Activated CD4-positive, alpha-beta T cell treated with anti-CD3 and anti-CD28 coated beads, Interleukin-2, amount 10 ng/mL, durations not matched to agents 7 days and 5 days (primary cell): ENCODE measurements at regions not wholly inside any gene's neighbourhood (a gene's known extent, or its start where the extent isn't known, plus 50 kb on each side); places are given as distances from the start of the nearest gene placed in this dataset.

ENCODE experiments used
- CTCF ChIA-PET: fragments of 350-600 bp; sonication (Branson Sonifier 250); formaldehyde crosslinking; loops from one replicate; lab custom pipeline; 2021; ENCODE audit warnings: antibody characterized with exemption; lab: Charles Lee
- POLR2A ChIA-PET: fragments of 350-600 bp; sonication (Branson Sonifier 250); formaldehyde crosslinking; loops from one replicate; lab custom pipeline; 2021; ENCODE audit warnings: antibody characterized with exemption; lab: Charles Lee
- DNase-seq: peaks from one replicate; pipeline ENCODE4 v3.0.0-alpha.2; 2020
- H3K27ac Mint-ChIP-seq: one replicate; pipeline ENCODE4 v1.8.0; 2021; ENCODE audit warnings: mild to moderate bottlenecking, moderate library complexity, mixed read lengths
- H3K27me3 Mint-ChIP-seq: one replicate; pipeline ENCODE4 v1.8.0; 2021; ENCODE audit warnings: mixed read lengths
- H3K36me3 Mint-ChIP-seq: one replicate; pipeline ENCODE4 v1.8.0; 2021; ENCODE audit warnings: low read depth, mixed read lengths
- H3K4me1 Mint-ChIP-seq: one replicate; pipeline ENCODE4 v1.8.0; 2021; ENCODE audit warnings: mixed read lengths
- H3K4me3 Mint-ChIP-seq: one replicate; pipeline ENCODE4 v1.8.0; 2021; ENCODE audit warnings: mild to moderate bottlenecking, moderate library complexity, mixed read lengths
- H3K9me3 Mint-ChIP-seq: one replicate; pipeline ENCODE4 v1.8.0; 2021; ENCODE audit warnings: mixed read lengths

DNA sequence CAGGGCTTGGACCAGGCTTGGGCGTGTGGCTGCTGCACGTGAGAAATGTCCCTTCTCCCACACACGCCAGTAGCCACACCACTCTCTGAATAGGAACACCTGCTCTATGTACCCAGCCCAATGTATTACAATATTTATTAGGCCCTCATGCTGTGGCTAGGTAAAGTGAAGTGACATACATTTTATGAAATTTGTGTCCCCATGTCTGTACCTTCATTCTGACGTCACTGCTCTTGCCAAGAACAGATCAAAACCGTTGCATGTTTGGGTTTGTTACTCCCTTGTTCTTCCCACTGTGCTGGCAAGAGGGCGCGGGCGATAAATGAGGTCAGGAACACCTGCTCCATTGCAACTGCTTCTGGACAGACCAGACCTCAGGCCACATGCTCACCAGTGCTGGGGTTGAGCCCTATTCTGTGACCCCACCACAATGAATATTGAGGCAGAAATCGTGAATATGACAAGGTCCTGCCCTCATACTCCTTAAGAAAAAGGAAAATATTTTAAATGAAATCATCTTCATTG is 436.4 kb upstream of the SALL3 start:
- no peak for DNase-seq
- peaks cover 4% of the 10 kb centered on the region for H3K4me1 Mint-ChIP-seq
- POLR2A ChIA-PET, result no interaction called here
- no peak overlapping the region for H3K4me3 Mint-ChIP-seq
- H3K27ac Mint-ChIP-seq, result no peak overlapping the region
- H3K27me3 Mint-ChIP-seq, result no peaks in the 10 kb centered on the region
- H3K9me3 Mint-ChIP-seq, result peaks cover 3% of the 10 kb centered on the region
- no peaks in the 10 kb centered on the region for H3K36me3 Mint-ChIP-seq
- CTCF ChIA-PET, result no interaction called here

DNA sequence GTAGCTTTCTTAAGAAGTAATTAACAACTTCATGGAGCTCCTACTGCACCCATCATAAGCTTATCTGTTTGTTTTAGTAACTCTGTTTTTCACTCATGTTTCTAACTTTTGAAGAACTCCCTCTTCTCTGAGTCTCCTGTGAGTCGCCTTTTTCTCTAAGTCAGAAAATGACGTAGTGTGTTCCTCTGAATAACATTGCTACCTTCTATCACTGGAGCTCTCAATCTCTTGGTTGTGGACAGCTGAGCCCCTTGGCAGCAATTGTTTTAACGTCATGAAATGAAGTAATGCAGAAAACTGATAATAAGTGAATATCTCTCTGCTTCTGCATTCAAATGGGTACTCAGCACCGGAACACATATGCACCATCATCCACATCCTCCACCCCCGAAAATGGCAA is 433.3 kb upstream of the SALL3 start:
- Mint-ChIP-seq H3K27ac (no peak overlapping the region), H3K4me3 (no peak overlapping the region), H3K4me1 (no peaks in the 10 kb centered on the region), H3K9me3 (peaks cover 15% of the 10 kb centered on the region), H3K27me3 (no peaks in the 10 kb centered on the region), H3K36me3 (no peaks in the 10 kb centered on the region)
- CTCF ChIA-PET, result no interaction called here
- POLR2A ChIA-PET, result no interaction called here
- DNase-seq, result no peak

DNA sequence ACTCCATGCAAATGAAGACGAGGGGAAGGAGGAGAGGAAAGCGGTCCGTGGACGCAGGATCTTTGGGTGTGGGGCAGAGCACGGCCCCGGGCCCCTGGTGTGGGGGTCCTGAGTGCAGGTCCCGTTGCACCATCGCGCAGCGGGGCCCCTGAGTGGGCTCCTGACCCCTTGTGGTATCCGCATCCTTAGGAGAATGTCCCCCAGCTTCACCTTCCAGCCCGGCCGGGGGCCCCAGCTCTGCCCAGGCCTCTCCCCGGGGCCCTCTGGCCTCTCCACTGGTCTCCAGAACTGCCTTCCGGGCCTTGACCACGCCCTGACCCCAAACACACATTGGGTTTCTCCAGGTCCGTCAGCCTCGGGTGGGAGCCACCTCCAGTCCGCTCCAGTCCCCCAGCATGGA is 431.8 kb upstream of the SALL3 start:
- no peak overlapping the region for H3K4me3 Mint-ChIP-seq
- ChIA-PET CTCF (no interaction called here), POLR2A (no interaction called here)
- no peaks in the 10 kb centered on the region for H3K27me3 Mint-ChIP-seq
- DNase-seq, result no peak
- H3K36me3 Mint-ChIP-seq, result no peaks in the 10 kb centered on the region
- no peak overlapping the region for H3K27ac Mint-ChIP-seq
- H3K4me1 Mint-ChIP-seq, result no peaks in the 10 kb centered on the region
- H3K9me3 Mint-ChIP-seq, result peaks cover 15% of the 10 kb centered on the region

DNA sequence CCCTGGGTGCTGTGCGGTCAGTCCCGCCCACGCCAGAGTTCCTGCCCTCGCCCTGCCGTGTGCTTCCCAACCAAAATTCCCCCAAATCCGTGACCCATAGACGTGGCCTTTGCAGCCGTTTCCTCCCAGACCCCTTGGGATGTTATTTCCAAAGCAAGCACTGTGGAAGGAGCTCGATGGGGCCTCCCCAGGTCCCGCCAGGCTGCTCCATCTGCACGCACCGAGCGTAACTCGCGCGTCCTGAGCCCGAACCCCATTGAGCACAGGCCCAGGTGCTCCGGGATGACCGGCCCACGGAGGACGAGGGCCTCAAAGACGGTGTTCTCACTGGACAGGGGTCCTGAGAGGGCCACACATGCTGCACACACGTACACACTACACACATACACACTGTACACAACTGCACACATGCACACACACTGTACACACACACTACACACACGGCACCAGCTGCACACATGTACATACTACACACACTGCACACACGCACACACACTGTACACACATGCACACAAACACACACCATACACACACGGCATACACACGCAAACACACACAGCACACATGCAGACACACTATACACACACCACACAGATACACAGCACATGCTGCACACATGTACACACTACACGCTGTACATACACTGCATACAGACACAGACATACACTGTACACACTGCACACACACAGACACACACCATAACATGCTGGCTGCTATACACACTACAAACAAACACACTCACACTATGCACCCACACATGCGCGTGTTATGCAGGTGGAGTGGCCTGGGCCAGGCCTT is 431.2 kb upstream of the SALL3 start:
- CTCF ChIA-PET, result no interaction called here
- POLR2A ChIA-PET, result no interaction called here
- Mint-ChIP-seq H3K27me3 (no peaks in the 10 kb centered on the region), H3K4me1 (no peaks in the 10 kb centered on the region), H3K36me3 (no peaks in the 10 kb centered on the region), H3K4me3 (no peak overlapping the region), H3K27ac (no peak overlapping the region), H3K9me3 (peaks cover 15% of the 10 kb centered on the region)
- no peak for DNase-seq

DNA sequence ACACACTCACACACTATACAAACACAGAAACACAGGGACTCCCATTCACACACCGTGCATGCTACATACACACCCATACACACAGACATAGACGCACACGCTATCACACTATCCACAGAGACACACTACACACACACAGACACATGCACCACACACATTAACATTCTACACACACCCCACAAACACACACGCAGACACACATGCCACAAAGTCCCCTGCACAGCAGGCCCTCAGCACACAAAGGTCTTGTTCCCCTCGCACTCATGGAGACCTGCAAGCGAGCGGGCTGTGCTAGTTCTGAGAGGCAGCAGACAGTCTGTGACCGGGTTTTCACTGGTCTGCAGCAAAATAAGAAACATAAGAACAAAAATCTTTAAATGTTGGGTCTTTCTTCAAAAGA is 429.6 kb upstream of the SALL3 start:
- Mint-ChIP-seq H3K9me3 (peaks cover 18% of the 10 kb centered on the region), H3K4me3 (no peak overlapping the region), H3K27me3 (no peaks in the 10 kb centered on the region), H3K4me1 (no peaks in the 10 kb centered on the region), H3K27ac (no peak overlapping the region), H3K36me3 (no peaks in the 10 kb centered on the region)
- ChIA-PET POLR2A (no interaction called here), CTCF (no interaction called here)
- no peak for DNase-seq

DNA sequence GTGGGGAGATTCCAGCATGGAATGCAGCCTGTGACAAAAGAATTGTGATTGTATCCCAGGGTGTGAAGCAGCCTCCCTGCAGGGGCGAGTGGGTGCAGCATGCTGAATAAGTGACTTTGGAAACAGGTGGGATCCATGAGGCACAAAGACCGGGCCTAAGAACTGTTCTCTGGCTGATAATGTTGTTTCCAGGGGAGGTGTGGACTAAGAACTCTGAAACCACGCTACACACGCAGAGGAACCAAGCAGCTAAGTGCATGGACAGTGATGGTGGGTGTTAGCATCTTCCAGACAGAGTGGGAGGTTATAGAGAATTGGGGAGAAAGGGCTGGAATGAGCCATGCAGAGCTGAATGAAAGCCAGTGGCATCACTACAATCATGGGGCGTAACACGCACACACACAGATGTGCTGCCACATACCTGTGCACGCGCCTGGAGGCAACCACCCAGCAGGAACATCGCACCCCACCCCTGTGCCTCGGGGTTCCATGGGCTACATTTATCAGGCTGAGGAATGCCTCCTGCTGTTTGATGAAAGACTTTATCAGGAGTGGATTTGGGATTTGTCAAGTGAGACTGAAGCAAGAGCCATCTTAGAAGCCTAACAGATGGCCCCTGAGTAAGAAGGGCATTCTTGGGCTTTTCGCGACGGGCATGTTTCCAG is 424.5 kb upstream of the SALL3 start:
- Mint-ChIP-seq H3K4me3 (no peak overlapping the region), H3K4me1 (no peaks in the 10 kb centered on the region), H3K36me3 (no peaks in the 10 kb centered on the region), H3K27ac (no peak overlapping the region), H3K9me3 (peaks cover 19% of the 10 kb centered on the region), H3K27me3 (no peaks in the 10 kb centered on the region)
- ChIA-PET CTCF (no interaction called here), POLR2A (no interaction called here)
- DNase-seq, result no peak

DNA sequence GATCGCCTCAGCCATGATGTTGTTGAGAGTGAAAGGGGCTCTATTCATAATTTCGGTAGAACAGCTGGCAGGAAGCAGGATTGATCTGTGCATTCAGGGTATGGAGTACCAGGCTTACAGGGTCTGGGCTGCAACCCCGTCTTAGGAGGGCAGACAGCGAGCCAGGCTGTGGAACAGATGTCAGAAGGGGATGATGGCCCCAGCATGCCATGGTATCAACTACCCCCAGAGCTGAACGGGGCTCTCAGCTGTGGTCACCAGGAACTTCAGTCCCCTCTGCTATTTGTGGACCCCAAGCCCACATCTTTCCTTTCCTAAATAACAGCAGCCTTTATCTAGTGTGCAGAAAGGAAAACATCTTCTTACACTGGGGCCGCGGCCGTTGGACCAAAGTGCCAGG is 422.2 kb upstream of the SALL3 start:
- no peaks in the 10 kb centered on the region for H3K27me3 Mint-ChIP-seq
- H3K4me3 Mint-ChIP-seq, result no peak overlapping the region
- H3K27ac Mint-ChIP-seq, result no peak overlapping the region
- peaks cover 19% of the 10 kb centered on the region for H3K9me3 Mint-ChIP-seq
- H3K36me3 Mint-ChIP-seq, result no peaks in the 10 kb centered on the region
- no peaks in the 10 kb centered on the region for H3K4me1 Mint-ChIP-seq
- ChIA-PET CTCF (no interaction called here), POLR2A (no interaction called here)
- no peak for DNase-seq

DNA sequence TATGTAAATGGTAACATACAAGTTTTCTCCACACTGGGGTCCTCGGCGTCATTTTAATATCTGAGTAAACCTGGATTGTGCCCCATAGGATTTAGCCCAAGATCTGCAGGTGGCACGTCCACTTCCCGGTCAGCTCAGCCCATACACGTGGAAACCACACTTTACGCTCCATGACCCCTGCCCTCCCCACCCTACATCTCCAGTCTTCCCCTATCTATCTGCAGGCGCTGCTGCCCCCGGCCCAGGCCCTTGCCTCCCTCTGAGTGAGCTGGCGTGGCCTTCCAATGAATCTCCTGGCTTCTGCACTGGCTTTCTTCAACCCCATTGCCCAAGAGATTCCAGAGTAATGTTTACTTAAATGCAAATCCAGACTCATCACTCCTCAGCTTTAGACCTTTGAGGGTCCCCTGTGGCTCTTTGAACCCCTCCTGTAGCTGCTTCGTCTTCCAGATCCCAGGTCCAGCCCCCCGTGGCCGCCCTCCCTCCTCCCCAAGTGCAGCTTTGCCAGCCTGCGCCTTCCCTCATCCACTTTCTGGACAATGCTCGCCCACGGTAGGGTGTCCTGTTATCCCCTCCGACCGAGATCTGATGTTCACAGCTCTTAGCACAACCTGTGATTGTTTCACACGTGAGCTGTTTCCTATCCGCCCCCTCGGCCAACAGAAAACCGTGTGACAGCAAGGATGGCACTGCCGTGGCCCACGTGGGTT is 421.4 kb upstream of the SALL3 start:
- DNase-seq, result no peak
- Mint-ChIP-seq H3K4me3 (no peak overlapping the region), H3K9me3 (peaks cover 19% of the 10 kb centered on the region), H3K27me3 (no peaks in the 10 kb centered on the region), H3K36me3 (no peaks in the 10 kb centered on the region), H3K27ac (no peak overlapping the region), H3K4me1 (no peaks in the 10 kb centered on the region)
- CTCF ChIA-PET, result no interaction called here
- POLR2A ChIA-PET, result no interaction called here

DNA sequence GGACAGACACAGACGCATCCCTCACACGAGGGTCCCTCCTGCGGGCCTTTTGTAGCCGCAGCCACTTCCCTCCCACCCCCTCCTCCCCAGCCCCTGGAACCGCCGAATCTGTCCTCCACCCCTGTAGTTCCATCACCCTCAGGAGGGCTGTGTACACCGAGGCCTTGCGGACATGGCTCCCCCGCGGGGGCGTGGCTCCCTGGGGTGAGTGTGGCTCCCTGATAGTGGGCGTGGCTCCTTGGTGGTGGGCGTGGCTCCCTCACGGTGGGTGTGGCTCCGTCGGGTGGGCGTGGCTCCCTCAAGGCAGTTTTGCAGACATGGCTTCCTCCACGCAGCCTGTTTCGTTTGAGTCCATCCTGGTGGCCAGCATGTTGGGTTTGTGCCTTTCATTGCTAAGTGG is 420.7 kb upstream of the SALL3 start:
- Mint-ChIP-seq H3K36me3 (no peaks in the 10 kb centered on the region), H3K4me3 (no peak overlapping the region), H3K4me1 (no peaks in the 10 kb centered on the region), H3K9me3 (peaks cover 19% of the 10 kb centered on the region), H3K27me3 (no peaks in the 10 kb centered on the region), H3K27ac (no peak overlapping the region)
- no peak for DNase-seq
- CTCF ChIA-PET, result no interaction called here
- POLR2A ChIA-PET, result no interaction called here

DNA sequence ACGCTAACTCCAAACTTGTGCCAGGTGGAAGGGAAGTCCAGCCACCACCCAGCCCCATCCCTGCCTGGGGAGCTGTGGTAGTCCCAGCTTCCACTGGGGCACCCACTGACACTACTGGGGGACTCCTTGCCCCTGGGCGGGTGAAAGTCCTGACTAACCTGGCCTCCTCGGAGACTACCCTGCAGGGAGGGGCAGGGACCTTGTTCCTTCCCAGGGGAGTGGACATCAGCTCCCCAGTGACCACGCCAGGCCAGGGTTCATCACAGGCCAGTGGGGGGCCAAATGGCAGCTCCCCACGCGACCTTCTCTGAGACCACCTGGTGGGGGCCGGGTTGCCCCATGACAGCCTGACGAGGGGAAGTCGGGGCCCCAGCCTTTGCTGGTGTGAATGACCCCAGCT is 420.0 kb upstream of the SALL3 start:
- no peaks in the 10 kb centered on the region for H3K4me1 Mint-ChIP-seq
- no peak overlapping the region for H3K27ac Mint-ChIP-seq
- POLR2A ChIA-PET, result no interaction called here
- peaks cover 19% of the 10 kb centered on the region for H3K9me3 Mint-ChIP-seq
- DNase-seq, result no peak
- CTCF ChIA-PET, result no interaction called here
- H3K27me3 Mint-ChIP-seq, result no peaks in the 10 kb centered on the region
- H3K4me3 Mint-ChIP-seq, result no peak overlapping the region
- H3K36me3 Mint-ChIP-seq, result no peaks in the 10 kb centered on the region

DNA sequence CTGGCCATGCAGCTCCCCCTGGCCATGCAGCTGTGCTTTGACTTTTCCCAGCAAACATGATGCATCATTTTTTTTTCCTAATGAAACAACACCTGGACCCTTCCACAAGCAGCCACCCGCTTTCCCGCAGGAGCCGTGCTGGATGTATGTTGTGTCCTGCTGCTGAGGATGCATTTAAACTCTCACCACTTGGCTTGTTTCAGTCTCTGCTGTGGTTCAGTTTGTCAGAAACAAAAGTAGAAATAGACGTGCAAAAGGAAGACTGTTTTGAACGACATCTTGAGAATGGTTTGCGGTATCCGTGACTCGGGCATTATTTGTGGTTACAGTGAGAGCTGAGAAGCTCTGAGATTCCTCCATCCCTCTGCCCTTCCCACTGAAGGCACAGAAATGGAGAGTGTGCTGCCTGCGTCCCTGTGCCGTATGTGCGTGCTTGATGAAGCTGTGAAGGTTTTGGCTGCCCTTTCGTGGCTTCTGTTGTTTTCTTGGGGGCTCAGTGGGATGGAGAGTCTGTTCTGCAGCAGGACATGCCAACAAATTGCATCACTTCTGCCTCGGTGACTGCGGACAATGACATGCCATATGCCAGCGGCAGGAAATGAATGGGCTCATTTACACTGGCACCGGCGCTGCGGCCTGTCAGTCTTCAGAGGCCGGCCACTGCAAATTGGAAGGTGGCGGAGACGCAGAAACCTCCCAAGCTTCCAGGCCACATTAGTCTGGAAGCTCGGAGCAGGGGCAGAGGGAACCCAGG is 417.7 kb upstream of the SALL3 start:
- no peak for DNase-seq
- POLR2A ChIA-PET, result no interaction called here
- Mint-ChIP-seq H3K4me1 (no peaks in the 10 kb centered on the region), H3K27ac (no peak overlapping the region), H3K4me3 (no peak overlapping the region), H3K36me3 (no peaks in the 10 kb centered on the region), H3K27me3 (no peaks in the 10 kb centered on the region), H3K9me3 (peaks cover 15% of the 10 kb centered on the region)
- CTCF ChIA-PET, result no interaction called here

DNA sequence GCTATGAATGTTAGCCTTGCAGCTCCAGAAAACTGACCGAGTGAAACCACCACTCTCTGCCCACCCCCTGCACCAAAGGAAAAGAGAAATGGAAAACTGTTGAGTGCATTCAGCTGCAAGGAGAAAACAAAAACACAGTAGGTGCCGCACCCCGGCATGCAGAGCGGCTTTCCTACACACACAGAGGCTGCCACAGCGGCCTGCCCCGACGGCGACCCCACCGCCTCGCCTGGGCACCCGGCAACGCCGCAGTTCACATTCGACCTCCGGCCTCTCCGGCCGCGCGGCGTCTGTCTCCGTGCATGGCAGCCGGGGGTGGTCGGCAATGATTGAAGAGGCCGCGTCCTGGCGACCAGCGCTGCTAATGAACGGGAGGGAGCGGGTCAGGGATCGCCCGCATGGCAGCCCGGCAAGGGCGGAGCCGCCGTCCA is 417.1 kb upstream of the SALL3 start:
- DNase-seq, result no peak
- ChIA-PET POLR2A (no interaction called here), CTCF (no interaction called here)
- Mint-ChIP-seq H3K36me3 (no peaks in the 10 kb centered on the region), H3K4me1 (no peaks in the 10 kb centered on the region), H3K9me3 (peaks cover 17% of the 10 kb centered on the region), H3K27ac (no peak overlapping the region), H3K27me3 (no peaks in the 10 kb centered on the region), H3K4me3 (no peak overlapping the region)

DNA sequence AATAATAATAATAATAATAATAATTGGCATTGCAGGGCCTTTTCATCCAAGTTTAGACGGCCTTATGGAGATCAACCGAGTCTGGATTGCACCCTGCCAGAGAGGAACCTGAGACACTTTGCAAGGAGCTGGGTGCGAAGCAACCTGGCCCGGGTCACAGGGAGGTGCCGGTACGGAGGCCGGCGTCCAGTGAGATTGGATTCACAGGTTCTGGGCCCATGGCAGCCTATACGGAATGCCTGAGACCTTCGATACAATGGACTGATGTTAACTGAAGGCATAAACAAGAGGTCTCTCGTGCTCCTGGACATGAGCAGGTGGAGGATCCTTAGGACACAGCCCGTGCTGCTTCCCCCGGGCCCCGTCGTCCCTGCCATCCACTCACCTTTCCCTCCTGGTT is 416.5 kb upstream of the SALL3 start:
- Mint-ChIP-seq H3K27ac (no peak overlapping the region), H3K4me3 (no peak overlapping the region), H3K4me1 (no peaks in the 10 kb centered on the region), H3K36me3 (no peaks in the 10 kb centered on the region), H3K27me3 (no peaks in the 10 kb centered on the region), H3K9me3 (peaks cover 16% of the 10 kb centered on the region)
- ChIA-PET POLR2A (no interaction called here), CTCF (no interaction called here)
- no peak for DNase-seq
